HEK293T (cell line): ENCODE measurements at regions not wholly inside any gene's neighbourhood (a gene's known extent, or its start where the extent isn't known, plus 50 kb on each side); places are given as distances from the start of the nearest gene placed in this dataset.

ENCODE experiments used
- CTCF ChIA-PET: fragments of 350-600 bp; formaldehyde crosslinking; extraction: SDS; loops from one replicate; lab custom pipeline; 2021; ENCODE audit warnings: antibody characterized with exemption, inconsistent platforms; lab: Yijun Ruan, JAX
- POLR2A ChIA-PET: fragments of 350-600 bp; formaldehyde crosslinking; extraction: SDS; loops from one replicate; lab custom pipeline; 2020; ENCODE audit warnings: antibody characterized with exemption, inconsistent platforms; lab: Yijun Ruan, JAX
- DNase-seq: peaks from one replicate; pipeline ENCODE4 v3.0.0; 2012; ENCODE audit warnings: mixed read lengths; ENCODE audit errors: extremely low spot score
- ARNT ChIP-seq: fragments of 450-650 bp; IDR thresholded peaks from 2 replicates; pipeline ENCODE4 v1.6.1; 2017; ENCODE audit warnings: mild to moderate bottlenecking
- BHLHE40 ChIP-seq: fragments of 450-650 bp; IDR thresholded peaks from 2 replicates; pipeline ENCODE4 v1.6.1; 2016; ENCODE audit warnings: mild to moderate bottlenecking, moderate library complexity, borderline replicate concordance
- CTBP1 ChIP-seq: fragments of 450-650 bp; IDR thresholded peaks from 2 replicates; pipeline ENCODE4 v1.6.1; 2016; ENCODE audit warnings: borderline replicate concordance
- ELF4 ChIP-seq: fragments of 450-650 bp; IDR thresholded peaks from 2 replicates; pipeline ENCODE4 v1.6.1; 2017; ENCODE audit warnings: antibody characterized with exemption
- FOXA1 ChIP-seq: fragments of 450-650 bp; IDR thresholded peaks from 2 replicates; pipeline ENCODE4 v1.6.1; 2016; ENCODE audit warnings: mild to moderate bottlenecking
- FOXK2 ChIP-seq: fragments of 450-650 bp; IDR thresholded peaks from 2 replicates; pipeline ENCODE4 v1.6.1; 2016; ENCODE audit warnings: mild to moderate bottlenecking
- FOXM1 ChIP-seq: fragments of 450-650 bp; IDR thresholded peaks from 2 replicates; pipeline ENCODE4 v1.6.1; 2017; ENCODE audit warnings: mild to moderate bottlenecking, borderline replicate concordance
- HDGF ChIP-seq: fragments of 450-650 bp; IDR thresholded peaks from 2 replicates; pipeline ENCODE4 v1.6.1; 2017; ENCODE audit warnings: antibody characterized with exemption, borderline replicate concordance
- L3MBTL2 ChIP-seq: fragments of 450-650 bp; conservative IDR thresholded peaks from 2 replicates; pipeline ENCODE4 v1.6.1; 2016; ENCODE audit warnings: mild to moderate bottlenecking
- LEF1 ChIP-seq: fragments of 450-650 bp; IDR thresholded peaks from 2 replicates; pipeline ENCODE4 v1.6.1; 2017; ENCODE audit warnings: mild to moderate bottlenecking, borderline replicate concordance
- NFRKB ChIP-seq: fragments of 450-650 bp; IDR thresholded peaks from 2 replicates; pipeline ENCODE4 v1.6.1; 2016; ENCODE audit warnings: mild to moderate bottlenecking, moderate library complexity
- SP1 ChIP-seq: fragments of 450-650 bp; IDR thresholded peaks from 2 replicates; pipeline ENCODE4 v1.6.1; 2017
- SUZ12 ChIP-seq: fragments of 450-650 bp; IDR thresholded peaks from 2 replicates; pipeline ENCODE4 v1.6.1; 2016; ENCODE audit warnings: mild to moderate bottlenecking
- TARDBP ChIP-seq: fragments of 450-650 bp; IDR thresholded peaks from 2 replicates; pipeline ENCODE4 v1.6.1; 2016
- ZNF384 ChIP-seq: fragments of 450-650 bp; IDR thresholded peaks from 2 replicates; pipeline ENCODE4 v1.6.1; 2016
- TF ChIP-seq, protein P1 (sequence below): fragments of 450-650 bp; IDR thresholded peaks from 2 replicates; pipeline ENCODE4 v1.6.1; 2016

- CTCF ChIA-PET, result no interaction called here
- POLR2A ChIA-PET, result no interaction called here
- no peak for DNase-seq
- TF ChIP-seq ZNF384 (no peak), L3MBTL2 (no peak), TARDBP (no peak), SP1 (no peak), ELF4 (no peak), LEF1 (no peak), BHLHE40 (no peak), CTBP1 (no peak)
These were observed 279.6 kb upstream of the EDA2R start for GRCh38 chrX:66918511-66918910.

GRCh38 chrX:66915893-66916292 is 277.0 kb upstream of the EDA2R start:
- CTCF ChIA-PET, result interaction anchor here (0.8 kb wide), 1 partner anchor 22 kb away, joined by 3 read pairs; no protein-coding TSS in a partner anchor
- TF ChIP-seq ELF4 (no peak), FOXM1 (no peak), FOXA1 (no peak), CTBP1 (no peak), ARNT (no peak), SP1 (no peak), BHLHE40 (no peak), SUZ12 (no peak), HDGF (no peak), TARDBP (no peak), L3MBTL2 (no peak), ZNF384 (no peak), NFRKB (no peak), LEF1 (no peak), FOXK2 (no peak)
- TF ChIP-seq, protein P1, sequence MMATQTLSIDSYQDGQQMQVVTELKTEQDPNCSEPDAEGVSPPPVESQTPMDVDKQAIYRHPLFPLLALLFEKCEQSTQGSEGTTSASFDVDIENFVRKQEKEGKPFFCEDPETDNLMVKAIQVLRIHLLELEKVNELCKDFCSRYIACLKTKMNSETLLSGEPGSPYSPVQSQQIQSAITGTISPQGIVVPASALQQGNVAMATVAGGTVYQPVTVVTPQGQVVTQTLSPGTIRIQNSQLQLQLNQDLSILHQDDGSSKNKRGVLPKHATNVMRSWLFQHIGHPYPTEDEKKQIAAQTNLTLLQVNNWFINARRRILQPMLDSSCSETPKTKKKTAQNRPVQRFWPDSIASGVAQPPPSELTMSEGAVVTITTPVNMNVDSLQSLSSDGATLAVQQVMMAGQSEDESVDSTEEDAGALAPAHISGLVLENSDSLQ, result no peak
- DNase-seq, result no peak
- POLR2A ChIA-PET, result no interaction called here

- ChIA-PET CTCF (interaction anchor here (0.6 to 0.9 kb wide), 3 partner anchors 12 to 76 kb away, joined by 3 read pairs; no protein-coding TSS in a partner anchor), POLR2A (no interaction called here)
- TF ChIP-seq HDGF, result no peak
- TF ChIP-seq, protein P1, result peak; percentile 66
- peak; percentile 6 for DNase-seq
These were observed 275.2 kb upstream of the EDA2R start for GRCh38 chrX:66914080-66914479.

DNA sequence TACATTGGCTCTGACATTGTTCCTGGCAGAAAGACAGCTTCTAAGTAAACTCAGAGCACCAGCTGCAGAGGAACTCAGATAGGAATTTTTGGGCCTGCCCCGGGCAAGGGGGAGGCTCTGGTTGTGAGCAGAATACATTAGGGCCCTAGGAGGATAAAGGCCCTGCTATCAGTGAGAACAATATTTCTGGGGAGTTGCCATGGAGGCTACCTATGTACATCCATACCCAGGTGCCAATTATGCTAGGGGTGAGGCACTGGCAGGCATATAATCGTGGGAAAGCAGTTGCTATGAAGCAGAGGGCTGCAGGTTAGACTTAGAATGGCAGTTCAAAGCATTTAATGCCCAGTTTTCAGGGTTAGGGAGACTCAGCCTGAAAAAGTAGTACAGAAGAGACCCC is 273.5 kb upstream of the EDA2R start:
- ChIA-PET POLR2A (no interaction called here), CTCF (no interaction called here)
- TF ChIP-seq HDGF, result no peak
- TF ChIP-seq FOXA1, result no peak
- TF ChIP-seq L3MBTL2, result no peak
- no peak for TF ChIP-seq BHLHE40
- no peak for TF ChIP-seq ARNT
- no peak for DNase-seq

- DNase-seq, result no peak
- ChIA-PET POLR2A (no interaction called here), CTCF (interaction anchor here (1.2 kb wide), 1 partner anchor 12 kb away, joined by 3 read pairs; no protein-coding TSS in a partner anchor)
- TF ChIP-seq CTBP1 (no peak), FOXM1 (no peak), NFRKB (no peak), TARDBP (no peak), ZNF384 (no peak), SP1 (no peak), L3MBTL2 (no peak), FOXK2 (no peak), LEF1 (no peak), ARNT (no peak), FOXA1 (no peak), BHLHE40 (no peak), ELF4 (no peak), HDGF (no peak), SUZ12 (no peak)
- TF ChIP-seq, protein P1, result no peak
These were observed 263.2 kb upstream of the EDA2R start for GRCh38 chrX:66902081-66902480.

- POLR2A ChIA-PET, result no interaction called here
- TF ChIP-seq LEF1, result no peak
- TF ChIP-seq FOXA1, result no peak
- TF ChIP-seq NFRKB, result no peak
- no peak for TF ChIP-seq L3MBTL2
- TF ChIP-seq FOXM1, result no peak
- TF ChIP-seq SUZ12, result no peak
- TF ChIP-seq FOXK2, result no peak
- TF ChIP-seq BHLHE40, result no peak
- no peak for TF ChIP-seq SP1
- no peak for TF ChIP-seq CTBP1
- no peak for TF ChIP-seq ARNT
- no peak for TF ChIP-seq ELF4
- no peak for TF ChIP-seq HDGF
- no peak for TF ChIP-seq TARDBP
- TF ChIP-seq ZNF384, result no peak
- TF ChIP-seq, protein P1, result no peak
- CTCF ChIA-PET, result interaction anchor here (1.2 kb wide), 1 partner anchor 13 kb away, joined by 3 read pairs; no protein-coding TSS in a partner anchor
- DNase-seq, result no peak
These were observed 262.0 kb upstream of the EDA2R start for GRCh38 chrX:66900886-66901285.
